HG02943 (cell line): ENCODE measurements at regions not wholly inside any gene's neighbourhood (a gene's known extent, or its start where the extent isn't known, plus 50 kb on each side); places are given as distances from the start of the nearest gene placed in this dataset.

Experiments used
- ATAC-seq: cut with Tn5 transposase; IDR thresholded peaks from one replicate; pipeline ENCODE4 v1.9.1; 2021; ENCODE audit warnings: mild to moderate bottlenecking, low read depth, moderate library complexity; ENCODE audit not compliant: unreplicated experiment

GRCh38 chr12:24198936-24199671 is 249.6 kb upstream of the SOX5 start:
- ATAC-seq, result no peak

DNA sequence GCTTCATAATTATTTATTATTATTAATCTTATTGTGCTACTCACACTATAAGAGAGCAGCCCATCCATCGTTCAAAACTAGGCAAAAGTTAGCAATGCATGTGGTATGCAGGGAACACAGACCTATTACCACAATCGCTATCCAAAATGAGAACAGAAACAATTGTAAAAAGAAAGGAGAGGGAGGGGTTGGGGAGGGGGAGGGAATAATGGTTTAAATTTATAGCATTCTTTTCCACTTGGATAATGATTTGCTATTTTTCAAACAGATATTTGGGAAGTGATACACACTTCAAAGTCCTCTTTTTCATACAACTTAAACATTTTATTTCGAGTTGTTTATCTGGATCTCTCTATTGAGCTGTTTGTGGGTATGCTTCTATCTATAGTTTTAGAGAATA is 248.6 kb upstream of the SOX5 start:
- ATAC-seq, result no peak

DNA sequence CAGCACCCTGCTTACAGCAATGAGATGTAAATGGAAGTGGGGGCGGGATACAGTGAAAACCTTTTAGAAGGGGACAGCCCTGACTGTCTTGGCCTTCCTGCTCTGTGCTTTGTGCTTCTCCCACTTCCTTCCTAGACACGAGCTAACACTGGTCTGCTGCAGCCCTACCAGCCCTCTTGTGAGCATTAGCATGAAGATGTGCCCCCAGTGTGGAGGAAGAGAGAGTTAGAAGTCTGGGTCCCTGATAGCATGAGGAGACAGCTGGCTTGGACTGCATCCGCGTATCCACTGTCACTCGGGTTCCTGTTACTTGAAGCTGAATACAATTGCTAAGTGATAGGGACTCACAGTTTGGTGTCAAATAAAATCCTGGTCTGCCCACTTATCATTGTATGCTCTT is 248.1 kb upstream of the SOX5 start:
- ATAC-seq, result no peak

DNA sequence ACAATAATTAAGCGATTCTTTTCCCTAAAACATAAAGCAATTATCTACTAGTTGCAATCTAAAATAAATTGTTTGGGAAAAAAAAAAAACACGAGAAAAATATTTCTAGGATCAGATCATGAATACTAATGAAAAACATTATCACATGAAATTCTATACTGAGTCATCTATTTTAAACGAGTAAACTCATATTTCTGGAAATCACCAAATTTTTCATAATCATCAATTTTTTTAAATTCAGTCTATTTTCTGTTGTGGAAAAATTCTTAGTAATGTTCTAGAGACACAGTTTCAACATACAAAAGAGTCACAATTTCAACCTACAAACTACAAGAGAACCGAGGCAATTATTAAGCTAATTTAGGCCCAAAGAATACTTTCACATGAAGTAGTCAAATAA is 245.6 kb upstream of the SOX5 start:
- no peak for ATAC-seq

DNA sequence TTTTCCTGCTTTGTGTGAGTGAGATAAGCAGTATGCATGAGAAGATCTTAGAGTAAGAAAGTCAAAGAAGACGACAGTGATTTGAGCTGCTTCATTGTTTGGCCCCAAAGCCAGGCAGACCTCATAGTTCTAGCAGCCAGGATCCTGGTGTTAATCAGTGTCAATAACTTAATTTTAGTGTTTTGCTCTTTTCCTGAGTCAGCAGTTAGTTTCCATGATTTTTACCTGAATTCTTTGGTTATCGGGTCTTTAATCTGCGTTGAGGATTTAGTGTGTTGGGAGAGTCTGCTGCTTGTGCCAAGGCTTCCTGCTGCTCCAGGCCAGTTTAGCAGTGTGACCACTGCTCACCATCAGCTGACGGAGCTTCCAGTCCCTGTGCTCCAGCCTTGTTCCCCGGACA is 241.6 kb upstream of the SOX5 start:
- no peak for ATAC-seq

DNA sequence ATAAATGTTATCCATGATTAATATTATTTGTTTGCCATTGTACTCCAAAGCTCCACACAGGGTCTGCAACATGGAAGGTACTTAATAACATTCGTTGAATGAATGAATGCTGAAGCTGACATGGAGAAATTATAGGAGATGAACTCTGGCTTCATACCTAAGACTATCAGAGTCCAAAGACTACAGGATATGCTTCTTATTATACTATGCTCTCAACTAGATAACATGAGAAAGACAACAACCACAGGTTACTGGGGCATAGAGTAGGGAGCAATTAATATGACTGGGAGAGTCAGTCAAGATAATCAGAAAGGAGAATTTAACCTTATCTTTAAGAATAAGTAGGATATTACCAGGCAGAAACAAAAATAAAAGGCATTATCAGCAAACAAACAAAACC is 236.3 kb upstream of the SOX5 start:
- ATAC-seq, result no peak

- ATAC-seq, result peak; percentile 77
These were observed 228.4 kb upstream of the SOX5 start for GRCh38 chr12:24177889-24178288.

DNA sequence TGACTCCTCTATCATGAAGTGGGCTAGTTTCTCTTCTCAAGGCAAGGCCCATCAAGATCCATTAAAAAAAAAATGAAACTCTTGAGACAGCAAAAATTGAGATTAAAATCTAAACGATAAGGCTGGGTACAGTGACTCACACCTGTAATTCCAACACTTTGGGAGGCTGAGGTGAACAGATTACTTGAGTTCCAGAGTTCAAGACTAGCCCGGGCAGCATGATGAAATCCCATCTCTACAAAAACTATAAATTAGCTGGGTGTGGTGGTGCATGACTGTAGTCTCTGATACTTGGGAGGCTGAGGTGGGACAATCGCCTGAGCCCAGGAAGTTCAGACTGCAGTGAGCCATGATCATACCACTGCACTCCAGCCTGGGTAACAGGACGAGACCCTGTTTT is 226.5 kb upstream of the SOX5 start:
- ATAC-seq, result no peak

DNA sequence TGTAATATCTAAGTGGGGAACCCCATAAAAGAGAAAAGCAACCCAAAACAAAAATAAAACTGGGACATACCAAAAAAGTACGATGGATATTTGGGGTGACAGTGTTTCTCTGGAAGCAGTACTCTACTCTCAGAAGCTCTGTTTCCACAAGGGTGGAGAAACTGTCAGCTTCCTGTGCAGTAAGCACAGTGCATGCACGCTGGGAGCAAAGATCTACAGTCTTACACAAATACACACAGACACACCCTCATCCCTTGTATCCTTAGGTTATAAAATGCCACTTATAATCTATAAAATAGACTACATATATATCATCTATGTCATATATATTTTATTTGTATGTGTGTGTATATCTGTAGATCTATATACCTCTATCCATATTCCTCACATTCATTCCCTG is 225.8 kb upstream of the SOX5 start:
- ATAC-seq, result no peak

DNA sequence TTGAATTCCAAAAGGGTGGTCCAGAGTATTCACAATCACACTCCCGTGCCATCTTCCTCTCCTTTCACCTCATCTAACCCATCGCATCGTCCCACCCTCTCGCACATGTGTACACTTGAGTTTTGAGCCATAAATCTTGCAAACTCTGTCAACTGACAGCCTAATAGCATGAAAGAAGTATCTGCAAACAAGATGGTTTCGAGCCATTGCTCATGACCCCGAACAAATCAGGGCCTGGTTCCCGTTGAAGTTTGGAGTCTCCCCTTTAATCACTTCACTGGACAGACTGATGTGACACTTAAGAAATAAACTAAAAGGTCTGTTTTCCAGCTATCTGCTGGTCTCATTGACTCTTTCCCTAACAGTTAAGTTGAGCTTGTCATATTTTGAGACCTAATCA is 223.6 kb upstream of the SOX5 start:
- ATAC-seq, result no peak

- no peak for ATAC-seq
These were observed 223.2 kb upstream of the SOX5 start for GRCh38 chr12:24172773-24173066.

DNA sequence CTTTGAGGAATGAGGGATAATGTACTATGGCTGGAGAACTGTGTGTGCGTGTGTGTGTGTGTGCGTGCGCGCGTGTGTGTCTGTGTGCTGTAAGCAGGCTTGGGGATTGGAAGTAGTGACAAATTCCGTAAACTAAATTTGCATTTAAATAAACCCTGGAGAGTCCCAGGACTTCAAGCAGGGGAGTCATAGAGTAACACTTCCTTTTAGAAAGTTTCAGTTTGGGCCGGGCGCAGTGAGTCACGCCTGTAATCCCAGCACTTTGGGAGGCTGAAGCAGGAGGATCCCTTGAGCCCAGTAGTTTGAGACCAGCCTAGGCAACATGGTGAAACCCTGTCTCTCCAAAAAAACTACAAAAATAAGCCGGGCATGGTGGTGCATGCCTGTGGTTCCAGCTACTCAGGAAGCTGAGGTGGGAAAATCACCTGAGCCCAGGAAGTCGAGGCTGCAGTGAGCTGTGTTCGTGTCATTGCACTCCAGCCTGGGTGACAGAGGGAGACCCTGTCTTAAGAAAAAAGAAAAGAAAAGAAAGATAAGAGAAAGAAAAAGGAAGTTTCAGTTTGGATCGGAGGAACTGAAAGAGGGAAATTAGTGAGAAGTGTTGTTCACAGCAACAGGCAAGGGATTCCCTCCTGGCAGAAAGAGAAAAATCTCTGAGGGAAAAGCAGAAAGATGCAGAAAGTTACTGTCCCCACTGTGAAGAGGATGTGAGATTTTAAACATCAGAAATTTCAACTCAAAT is 222.7 kb upstream of the SOX5 start:
- peak; percentile 58 for ATAC-seq

DNA sequence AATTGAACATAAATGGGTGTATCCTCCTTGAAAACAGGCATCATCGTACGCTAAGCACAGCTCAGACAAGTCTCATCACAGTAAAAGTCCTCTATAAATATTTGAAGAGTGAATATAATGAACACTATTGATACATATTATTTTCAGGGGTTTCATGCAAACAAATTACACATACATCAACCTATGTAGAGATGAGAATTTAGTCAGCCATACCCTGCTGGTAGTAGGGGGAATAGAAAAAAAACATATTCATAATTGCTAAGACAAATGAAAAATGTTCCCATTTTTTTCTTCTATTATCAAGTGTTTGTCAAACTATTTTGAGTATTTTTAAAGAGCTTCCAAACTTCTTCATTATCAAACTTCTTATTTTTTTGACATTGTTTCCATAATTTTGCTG is 205.6 kb upstream of the SOX5 start:
- ATAC-seq, result no peak

DNA sequence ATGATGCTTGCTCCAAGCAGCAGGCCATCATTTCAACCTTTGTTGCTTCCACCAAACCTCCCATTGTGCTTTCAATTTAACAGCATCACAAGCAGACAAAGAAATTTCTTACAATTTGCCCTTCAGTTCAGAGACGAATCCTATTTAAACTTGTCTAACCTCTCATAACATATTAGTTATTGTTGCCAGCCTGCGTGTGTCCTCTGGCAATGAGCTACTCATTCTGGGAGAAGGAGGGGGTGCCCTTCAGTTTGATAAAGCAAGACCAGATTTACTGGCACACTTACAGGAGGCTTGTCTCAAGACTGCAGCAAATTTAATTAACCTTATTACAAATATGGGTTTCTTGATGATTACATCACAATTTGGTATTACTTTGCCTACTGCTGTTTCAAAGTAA is 203.6 kb upstream of the SOX5 start:
- ATAC-seq, result no peak

DNA sequence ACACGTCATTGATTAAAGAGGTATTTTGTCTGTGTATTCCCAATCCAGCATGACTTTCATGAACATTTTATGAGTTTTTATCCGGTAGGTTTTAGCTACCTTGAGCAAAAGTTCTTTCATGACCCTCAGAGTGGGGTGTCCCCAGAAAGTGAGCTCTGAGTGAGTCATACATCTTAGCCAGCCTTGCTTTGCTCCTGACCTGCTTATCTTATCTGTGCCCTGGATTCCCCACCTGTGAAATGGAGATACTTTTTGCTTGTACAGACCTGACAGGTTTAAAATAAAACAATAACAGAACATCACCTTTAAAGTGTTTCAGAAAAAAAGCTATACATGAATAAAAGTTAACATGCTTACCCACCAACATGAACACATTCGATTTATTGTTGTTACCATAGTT is 202.8 kb upstream of the SOX5 start:
- no peak for ATAC-seq

DNA sequence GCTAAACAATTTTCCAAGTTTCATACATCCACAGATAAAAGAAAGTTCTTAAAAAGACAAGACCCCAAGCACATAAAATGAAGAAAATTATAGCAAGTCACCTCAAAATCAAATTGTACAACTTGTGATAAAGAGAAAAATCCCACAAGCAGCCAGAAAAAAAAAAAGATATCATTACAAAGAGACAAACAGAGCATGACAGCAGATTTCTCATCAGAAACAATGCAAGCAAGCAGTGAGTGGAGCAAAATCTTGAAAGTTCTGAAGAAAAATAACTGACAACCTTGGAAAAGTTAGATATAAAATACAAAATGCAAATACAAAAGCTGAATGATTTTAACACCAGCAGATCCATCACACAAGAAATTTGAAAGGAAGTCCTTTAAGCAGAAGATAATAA is 194.5 kb upstream of the SOX5 start:
- no peak for ATAC-seq

- ATAC-seq, result no peak
These were observed 189.6 kb upstream of the SOX5 start for GRCh38 chr12:24139035-24139434.

GRCh38 chr12:24138041-24138440 is 188.6 kb upstream of the SOX5 start:
- ATAC-seq, result no peak

GRCh38 chr12:24135158-24135850 is 185.8 kb upstream of the SOX5 start:
- ATAC-seq, result no peak

DNA sequence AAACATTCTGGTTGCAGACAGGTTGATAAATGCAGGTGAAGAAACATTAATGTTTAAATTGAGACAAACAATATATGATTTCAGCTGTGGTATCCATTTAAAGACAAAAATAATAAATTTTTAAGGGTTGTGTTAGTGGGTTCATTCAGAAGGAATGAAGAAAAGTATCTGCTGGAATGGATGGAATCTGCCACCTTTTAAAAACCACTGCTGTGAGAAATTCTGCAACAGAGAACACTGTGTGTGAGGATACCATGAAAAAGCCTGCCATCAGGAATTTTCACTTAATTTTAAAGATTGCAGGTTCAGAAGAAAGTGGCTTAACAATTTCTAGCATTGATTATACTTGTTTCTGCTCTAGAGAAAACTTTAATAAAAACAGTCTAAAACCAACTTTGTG is 184.6 kb upstream of the SOX5 start:
- ATAC-seq, result no peak

GRCh38 chr12:24133384-24133783 is 183.9 kb upstream of the SOX5 start:
- ATAC-seq, result no peak
